Stimulated activated CD4-positive, alpha-beta T cell treated with anti-CD3 and anti-CD28 coated beads, Interleukin-2, amount 100 ng/mL, for 48 hours (primary cell): ENCODE measurements at regions not wholly inside any gene's neighbourhood (a gene's known extent, or its start where the extent isn't known, plus 50 kb on each side); places are given as distances from the start of the nearest gene placed in this dataset.
"Not testable (repeated sequence)": the region's sequence is repeated elsewhere in the genome, so short reads cannot be mapped to it uniquely, and the experiment has no call there.

Experiments
- DNase-seq, 2 donors: peaks; one replicate each; pipeline ENCODE4 v3.0.0-alpha.2; 2020

DNA sequence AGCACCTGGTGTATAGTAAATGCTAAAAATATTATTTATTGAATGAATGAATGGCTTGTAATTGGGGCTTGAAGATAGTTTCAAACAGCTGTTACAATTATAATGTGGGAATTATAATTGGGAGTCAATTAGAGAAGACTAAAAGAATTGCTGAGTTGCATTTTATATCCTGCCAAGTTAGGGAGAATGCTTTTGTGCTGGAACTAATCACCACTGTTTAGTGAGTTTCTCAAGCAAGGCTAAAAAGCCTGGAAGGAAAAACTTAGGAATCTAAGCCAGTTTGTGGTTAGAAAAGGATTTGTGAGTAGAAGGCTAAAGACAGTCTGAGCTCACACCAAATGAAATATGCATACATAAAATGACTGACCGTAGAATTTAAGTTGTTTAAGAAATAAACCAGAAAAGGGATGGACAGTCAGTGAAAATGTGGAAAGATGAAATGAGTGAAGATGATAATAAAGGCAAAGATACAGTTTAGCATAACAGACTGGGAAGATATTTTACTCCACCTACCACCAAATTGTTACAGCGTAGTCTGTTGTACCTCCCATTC lies 647.7 kb upstream of the FSHR start:
- no peak for DNase-seq

DNA sequence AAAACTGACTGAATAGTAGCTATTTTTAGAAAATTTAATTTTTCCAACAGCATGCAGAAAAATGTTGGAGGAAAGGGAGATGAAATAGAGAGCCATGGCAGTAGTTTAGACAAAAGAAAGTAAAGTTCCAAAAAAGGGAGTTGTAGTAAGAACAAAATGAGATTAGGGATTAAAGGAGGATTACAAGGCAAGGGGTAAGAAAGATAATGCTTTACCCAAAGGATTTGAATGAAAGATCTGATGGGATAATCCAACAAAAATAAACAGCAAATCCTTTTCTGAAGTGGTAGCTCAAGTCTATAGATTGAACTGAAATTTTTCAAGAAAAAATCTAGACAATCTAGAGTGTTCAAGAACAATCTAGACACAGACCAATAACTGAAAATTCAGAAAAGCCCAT lies 644.3 kb upstream of the FSHR start:
- DNase-seq = no peak

DNA sequence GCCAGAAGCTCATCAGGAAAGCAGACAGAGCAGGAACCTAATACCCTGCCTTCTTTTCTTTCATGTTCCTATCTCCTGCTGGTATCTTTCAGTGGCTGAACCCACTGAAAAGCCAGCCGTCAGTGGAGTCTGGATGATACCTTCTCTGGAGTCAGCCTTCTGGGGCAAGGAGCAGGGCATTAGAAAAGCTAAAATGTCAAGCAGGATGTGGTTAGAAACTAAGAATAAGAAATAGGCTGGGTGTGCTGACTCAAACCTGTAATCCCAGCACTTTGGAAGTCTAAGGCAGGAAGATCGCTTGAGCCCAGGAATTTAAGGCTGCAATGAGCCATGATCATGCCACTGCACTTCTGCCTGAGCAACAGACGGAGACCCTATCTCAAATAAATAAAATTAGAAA lies 642.0 kb upstream of the FSHR start:
- no peak for DNase-seq

DNA sequence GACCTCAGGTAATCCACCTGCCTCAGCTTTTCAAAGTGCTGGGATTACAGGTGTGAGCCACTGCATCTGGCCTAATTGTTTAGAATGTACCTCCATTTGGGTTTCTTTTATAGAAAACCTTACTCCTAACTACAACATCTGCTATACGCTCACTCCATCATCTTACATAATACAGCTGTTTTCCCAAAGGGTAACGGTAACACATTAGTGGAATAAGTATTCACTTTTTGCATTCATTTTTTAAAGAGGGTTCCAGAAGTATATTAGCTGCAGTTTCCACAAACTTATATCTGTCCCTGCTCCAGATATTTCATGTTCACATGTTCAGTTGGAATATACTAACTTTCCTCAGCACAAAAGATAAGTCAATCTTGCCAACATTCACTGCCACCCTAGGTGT lies 640.1 kb upstream of the FSHR start:
- no peak for DNase-seq

DNA sequence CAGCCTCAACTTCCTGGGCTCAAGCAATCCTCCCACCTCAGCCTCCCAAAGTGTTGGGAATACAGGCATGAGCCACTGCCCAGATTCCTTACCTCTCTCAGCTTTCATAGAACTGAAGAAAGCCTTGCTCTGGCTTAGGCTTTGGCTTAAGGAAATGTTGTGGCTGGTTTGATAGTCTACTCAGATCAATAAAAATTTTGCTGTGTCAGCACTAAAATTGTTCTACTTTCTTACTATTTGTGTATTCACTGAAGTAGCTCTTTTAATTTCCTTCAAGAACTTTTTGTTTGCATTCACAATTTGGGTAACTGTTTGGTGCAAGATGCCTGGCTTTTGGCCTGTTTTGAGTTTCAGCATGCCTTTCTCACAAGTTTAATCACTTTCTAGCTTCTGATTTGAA lies 634.0 kb upstream of the FSHR start:
- DNase-seq = no peak

DNA sequence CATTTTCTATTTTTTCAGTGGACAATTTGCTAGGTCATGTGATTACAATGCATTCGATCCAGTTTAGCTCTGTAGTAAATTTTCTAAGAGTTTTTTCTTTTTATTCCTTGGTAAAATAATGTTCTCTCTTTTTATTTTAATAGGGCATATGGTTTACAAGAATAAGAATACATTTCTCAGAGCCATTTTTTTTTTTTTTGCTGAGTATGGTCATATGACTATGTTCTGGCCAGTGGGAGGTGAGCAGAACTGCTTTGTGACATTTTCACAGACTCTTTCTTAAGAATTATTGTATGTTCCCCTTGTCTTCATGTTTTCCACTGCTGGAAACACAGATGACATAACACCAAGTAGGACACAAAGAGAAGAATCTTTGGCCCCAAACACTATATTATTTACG lies 626.6 kb upstream of the FSHR start:
- no peak for DNase-seq

DNA sequence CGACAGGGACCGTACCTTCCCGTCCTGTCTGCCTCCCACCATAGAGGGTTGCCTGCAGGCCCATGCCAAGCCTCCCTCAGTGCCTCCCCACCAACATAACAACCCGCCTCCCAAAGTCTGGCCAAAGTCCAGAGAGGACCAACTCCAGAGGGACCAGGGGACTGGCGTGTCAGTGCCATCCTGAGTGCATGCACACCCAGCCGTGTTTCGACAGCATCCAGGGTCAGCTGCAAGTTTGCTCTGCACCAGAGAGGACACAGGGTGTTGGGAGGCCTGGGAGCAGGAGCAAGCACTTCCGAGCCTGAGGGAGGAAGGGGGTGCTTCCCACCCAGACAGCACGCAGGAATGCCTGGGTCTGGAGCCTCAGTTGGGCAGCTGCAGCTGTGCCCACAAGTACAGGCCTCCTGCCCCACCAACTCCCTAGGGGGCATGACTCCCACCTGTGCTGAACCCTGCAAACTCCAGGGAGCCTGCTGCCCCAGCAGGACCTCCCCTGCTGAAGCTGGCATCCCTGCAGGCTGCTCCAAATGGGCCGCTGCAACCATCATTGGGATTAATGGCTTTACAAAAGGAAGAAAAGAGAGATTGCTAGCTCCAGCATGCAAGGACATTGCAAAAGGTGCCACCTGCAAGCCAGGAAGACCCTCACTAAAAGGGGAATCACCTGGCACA lies 618.1 kb upstream of the FSHR start:
- DNase-seq = no peak

DNA sequence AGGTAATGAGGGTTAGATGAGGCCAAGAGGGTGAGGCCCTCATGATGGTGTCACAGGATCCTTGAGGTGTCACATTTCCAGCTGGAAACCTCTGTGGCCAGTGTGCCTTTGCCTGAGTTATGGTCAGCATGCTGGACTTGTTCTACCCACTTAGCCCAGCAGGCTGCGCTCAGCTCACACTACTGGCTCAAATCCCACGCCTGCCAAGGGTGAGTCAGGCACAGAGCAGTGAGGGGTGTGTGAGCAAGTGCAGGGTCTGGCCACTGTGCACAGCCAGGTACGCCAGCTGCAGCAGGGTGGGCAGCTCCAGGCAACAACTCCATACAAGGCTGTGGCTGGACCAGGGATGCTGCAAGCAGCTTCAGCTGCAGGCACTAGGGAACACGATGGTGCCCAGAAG lies 616.6 kb upstream of the FSHR start:
- no peak for DNase-seq

DNA sequence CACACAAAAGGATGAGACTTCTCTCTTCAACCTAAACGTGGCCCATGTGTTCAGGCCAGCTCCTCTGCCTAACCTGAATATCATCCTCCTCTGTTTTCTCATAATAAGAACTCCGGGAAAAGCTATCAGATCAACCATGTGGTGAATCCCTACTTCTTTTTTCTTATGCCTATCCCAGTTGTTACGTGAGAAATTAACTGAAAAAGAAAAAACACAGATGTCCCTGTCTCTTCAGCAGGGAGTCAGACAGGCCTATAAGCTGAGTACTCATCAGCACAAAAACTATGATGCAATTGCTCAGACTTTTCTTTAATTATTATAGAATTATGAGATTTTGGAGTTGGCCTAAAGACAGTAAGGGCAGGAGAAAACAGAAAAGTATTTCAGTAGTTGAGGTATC lies 613.0 kb upstream of the FSHR start:
- DNase-seq = no peak

DNA sequence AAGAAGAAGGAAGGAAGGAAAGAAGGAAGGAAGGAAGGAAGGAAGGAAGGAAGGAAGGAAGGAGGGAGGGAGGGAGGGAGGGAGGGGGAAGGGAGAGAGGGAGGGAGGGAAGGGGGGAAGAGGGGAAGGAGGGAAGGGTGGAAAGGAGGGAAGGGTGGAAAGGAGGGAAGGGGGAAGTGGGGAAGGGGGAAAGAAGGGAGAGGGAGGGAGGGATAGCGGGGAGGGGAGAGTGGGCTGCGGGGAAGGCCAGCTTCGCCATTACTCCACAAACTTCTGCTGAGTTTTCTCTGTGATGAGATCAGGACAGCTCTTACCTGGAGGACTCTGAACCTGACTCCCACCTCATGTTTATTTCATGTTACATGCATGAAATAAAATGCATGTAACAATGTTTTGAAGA lies 601.5 kb upstream of the FSHR start:
- no peak for DNase-seq

DNA sequence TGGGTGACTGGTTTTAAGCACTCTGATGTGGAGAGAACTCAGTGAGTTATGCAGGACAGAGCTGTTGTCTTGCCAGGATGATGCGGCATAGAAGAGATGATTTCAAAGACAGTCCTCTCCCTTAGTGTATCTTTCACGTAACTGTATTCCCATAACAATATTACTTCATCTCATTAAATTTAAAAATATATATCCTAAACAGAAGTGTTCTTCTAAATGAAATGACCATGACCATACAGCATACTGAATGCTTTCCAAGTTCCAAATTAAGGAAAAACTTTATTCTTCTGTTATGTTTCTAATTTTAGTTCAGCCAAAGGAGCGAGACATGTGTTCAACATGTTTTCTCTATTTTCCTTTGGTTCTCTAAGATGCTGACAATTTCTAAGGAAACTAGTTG lies 600.1 kb upstream of the FSHR start:
- DNase-seq = no peak

DNA sequence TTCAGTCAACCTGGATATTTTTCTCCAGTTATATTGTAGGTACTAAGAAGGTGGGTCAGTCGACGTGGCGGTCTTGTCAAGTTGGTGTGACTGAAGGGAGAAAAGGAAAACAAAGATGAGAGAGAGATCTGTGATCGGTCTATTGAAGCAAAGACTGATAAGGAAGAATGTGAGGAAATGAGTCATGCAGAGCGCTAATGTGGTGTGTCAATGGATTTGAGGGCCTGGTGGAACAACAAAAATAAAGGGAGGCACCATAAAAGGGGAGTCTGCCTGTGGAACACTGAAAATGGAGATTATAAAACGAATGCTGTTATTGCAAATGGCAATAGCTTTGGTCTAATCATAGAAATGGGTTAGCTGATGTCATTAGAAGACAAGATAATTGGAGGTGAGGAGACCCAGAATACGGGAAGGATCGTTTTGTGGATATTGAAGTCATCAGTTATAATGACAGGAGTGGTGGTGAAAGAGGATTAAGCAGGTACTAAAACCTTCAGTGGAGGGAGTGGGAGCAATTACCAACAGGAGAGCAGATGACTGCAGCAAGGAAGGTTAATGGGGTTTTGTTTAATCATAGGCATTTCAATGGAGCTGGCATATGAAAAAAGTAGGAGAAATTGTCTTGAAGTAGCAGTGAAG lies 599.1 kb upstream of the FSHR start:
- no peak for DNase-seq

DNA sequence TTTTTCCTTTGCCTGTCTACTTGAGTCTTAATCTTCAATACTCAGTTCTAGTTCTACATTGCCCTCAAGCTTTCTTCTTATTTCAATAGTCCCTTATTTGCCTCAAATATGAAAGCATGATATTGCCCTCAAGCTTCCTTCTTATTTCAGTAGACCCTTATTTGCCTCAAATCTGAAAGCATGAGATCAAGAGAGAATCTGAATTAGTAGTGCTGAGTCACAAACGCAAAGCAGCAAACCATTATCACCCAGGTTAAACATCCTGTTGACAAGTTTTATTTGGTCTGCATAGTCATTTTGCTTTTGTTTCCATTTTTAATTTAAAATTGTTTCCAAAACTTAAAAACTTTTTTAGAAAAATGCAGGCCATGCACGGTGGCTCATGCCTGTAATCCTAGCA lies 583.3 kb upstream of the FSHR start:
- DNase-seq = no peak

DNA sequence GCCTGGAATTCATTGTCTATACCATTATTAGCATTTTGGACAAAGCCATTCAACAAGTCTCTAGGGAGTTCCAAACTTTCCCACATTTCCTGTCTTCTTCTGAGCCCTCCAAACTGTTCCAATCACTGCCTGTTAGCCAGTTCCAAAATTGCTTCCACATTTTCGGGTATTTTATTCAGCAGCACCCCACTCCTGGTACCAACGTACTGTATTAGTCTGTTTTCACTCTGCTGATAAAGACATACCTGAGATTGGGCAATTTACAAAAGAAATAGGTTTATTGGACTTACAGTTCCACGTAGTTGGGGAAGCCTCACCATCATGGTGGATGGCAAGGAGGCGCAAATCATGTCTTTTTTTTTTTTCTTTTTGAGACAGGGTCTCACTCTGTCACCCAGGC lies 578.6 kb upstream of the FSHR start:
- not testable (repeated sequence) for DNase-seq

DNA sequence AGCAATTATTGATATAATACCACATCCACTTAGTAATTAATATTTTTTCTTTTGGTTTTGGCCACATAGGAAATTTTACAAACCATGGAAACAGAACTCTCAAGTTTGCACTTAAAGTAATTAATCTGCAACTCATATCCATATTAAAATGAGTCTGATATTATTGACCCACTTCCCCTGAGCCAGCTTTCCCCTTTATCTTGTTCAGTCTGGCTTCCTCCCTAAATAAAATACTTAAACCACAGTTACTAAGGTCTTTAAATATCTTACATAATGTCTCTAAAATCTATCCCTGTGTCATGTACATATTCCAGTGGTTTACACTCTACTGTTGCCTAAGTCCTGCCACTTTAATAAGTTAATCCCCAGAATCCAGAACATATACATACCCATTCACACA lies 564.9 kb upstream of the FSHR start:
- no peak for DNase-seq

DNA sequence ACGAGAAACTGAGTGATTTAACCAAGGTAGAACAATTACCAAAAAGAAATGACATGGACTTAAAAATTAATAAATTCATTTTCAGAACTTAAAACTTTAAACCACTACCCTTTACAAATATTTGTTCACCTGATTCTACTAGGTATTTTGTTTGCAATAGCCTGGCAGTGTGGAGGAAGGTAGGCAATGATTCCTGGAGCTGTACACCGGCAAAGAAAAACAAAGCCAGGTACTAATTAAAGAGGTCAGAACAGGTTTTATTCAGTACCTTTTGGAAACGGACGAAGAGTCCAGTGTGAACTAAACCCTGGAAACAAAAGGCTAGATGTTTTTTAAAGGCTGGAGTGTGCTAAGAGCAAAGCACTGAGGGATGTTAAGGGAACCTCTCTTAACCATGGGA lies 561.3 kb upstream of the FSHR start:
- no peak for DNase-seq

DNA sequence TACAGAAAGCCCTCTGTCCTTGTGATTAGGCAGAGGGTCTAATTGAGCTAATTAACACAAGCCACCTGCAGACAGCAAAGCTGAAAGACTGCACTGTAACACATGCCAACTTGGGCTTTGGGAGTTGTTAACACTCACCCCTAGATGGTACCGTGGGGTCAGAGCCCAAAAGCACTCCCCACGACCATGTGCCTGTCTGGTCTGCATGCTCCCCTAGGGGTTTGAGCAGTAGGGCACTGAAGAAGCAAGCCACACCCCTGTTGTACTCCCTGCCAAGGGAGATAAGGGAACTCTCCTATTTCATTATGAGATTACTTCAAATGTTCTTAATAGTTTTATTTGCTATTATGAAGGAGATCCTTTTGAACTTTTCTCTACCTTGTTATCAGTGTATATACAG lies 560.1 kb upstream of the FSHR start:
- no peak for DNase-seq

DNA sequence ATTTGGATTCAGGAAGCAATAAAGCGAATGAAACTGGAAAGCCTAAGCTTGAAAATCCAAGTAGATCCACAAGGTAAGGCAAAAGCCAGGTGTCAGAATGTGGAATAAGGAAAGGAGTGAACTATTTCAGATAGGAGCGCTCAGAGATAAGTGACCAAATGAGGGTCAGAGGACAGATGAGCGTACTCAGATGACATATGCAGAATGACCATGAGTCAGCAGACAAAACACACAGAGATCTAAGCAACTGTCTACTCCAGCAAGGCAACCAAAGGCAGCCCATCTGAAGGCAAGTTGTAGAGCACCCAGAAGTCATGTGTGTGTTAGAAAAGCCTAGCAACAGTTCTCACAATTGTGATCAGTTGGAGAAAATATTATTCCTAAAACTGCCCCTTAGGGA lies 548.4 kb upstream of the FSHR start:
- DNase-seq = no peak

DNA sequence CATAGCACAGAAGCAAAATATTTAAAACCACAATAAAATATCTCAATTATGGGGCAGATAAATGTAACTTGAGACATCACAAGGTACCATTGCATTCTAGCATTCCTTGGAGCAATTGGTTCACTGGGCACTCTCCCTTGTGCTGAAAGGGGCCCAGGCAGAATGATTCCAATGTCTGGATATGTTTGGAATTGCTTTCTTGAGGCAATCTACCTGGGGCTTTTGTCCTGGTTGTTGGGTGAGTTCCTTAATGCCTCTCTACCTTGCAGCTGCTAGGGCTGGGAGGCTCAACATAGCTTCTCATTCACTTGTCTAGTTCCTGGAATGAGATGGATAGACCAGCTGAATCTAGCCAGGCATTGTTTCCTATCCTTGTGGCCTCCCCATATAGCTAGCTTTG lies 539.6 kb upstream of the FSHR start:
- no peak for DNase-seq

DNA sequence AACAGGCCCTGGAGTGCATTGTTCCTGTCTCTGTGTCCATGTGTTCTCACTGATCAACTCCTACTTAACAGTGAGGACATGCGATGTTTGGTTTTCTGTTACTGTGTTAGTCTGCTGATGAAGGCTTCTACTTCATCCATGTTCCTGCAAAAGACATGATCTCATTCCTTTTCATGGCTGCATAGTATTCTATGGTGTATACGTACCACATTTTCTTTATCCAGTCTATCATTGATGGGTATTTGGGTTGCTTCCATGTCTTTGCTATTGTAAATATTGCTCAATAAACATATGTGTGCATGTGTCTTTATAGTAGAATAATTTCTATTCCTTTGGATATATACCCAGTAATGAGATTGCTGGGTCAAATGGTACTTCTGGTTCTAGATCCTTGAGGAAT lies 537.7 kb upstream of the FSHR start:
- not testable (repeated sequence) for DNase-seq

DNA sequence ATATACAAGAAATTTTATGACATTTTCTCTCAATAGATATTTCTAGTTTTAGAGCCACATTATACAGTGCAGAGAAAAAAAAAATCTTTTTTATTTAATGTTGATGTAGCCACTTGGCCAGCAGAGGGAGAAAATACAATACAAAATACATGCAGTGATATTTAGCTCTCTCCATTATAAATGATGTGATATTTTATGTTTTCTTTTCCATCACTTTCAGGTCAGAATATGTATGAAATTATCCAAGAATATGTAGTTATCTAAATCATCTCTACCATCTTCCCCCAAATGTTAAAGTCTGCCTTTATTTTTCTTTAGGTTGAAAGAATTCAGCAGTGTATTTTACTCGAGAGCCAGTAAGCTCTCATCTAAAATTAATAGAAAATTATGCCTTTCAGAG lies 533.6 kb upstream of the FSHR start:
- no peak for DNase-seq

DNA sequence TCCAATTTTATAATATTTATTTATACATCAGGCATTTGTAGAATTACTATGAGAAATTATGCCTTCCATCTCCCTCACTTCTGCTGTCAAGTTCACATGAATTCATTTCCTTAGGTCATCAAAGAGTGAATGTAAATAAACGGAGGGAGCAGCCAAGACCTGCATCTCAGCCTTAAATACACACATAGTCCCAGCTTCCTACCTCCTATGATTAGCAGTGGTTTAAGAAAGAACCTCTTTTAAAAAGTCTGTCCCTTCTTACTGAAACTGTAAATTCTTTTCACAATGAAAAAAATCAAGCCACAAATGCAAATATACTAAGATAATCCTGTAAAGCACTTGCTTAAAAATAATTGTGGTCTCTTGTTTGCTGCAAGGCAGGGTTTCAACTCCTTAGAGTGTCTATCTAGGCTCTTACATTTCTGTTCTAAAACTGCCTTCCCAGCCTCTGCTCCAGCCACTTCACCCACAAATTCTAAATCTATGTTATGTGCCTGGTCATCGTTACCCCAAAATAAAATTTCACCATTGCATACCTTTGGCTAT lies 532.7 kb upstream of the FSHR start:
- no peak for DNase-seq

DNA sequence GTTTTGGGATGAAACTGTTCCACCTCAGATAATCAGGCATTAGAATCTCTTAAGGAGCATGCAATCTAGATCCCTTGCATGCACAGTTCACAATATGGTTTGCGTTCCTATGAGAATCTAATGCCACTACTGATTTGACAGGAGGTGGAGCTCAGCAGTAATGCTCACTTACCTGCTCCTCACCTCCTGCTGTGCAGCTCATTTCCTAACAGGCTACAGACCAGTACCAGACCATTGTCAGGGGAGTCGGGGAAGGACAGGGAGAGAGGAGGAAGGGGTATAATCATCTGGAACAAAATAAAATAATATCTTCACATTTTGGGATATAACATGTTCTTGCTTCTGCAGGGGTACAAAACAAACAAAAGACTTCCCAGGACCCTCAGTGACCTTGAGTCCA lies 532.0 kb upstream of the FSHR start:
- DNase-seq = no peak

DNA sequence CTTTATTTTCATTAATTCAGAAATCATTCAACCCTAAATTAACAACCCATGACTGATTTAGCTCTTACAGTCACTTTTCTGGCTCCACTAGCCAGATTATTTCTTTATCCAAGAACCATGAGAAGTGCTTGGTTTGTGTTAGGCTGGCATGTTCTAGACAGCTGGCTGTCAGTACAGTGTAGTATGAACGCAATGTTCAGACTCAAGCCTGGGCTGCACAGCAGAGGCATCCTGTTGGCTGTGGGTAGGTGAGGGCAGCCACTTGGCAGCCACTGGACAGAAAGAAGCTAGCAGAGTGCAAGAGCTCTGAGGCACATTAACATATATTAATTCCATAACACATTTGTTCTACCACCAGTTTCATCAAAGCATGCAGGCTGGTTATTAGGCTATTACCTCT lies 522.9 kb upstream of the FSHR start:
- no peak for DNase-seq

DNA sequence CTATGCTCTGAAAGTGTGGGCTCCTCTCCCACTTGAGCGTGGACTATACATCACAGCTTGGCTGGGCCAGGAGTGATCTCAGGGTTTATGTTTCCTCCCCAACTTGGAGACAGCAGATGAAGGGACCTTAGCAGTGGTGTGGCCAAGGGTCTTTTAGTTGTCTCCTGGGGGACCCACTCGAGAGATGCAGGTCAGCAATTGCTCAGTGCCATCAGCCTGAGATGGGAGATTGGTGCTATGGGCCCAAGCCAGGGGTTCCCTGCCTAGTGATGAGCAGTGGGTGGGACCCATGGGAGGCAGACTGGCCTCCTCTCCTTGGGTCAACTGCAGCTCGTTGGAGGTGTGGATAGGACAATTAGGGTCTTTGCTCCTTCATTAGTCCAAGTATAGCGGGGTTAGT lies 510.5 kb upstream of the FSHR start:
- no peak for DNase-seq
